Spleen (tissue), 11 donors: ENCODE measurements at regions not wholly inside any gene's neighbourhood (a gene's known extent, or its start where the extent isn't known, plus 50 kb on each side); places are given as distances from the start of the nearest gene placed in this dataset.

Source experiments
- DNase-seq: peaks from one replicate; pipeline ENCODE4 v3.0.0-alpha.2; 2020
- H3K27ac ChIP-seq, 8 donors: fragments of 200-600 bp; sonication (generic) in 7 of 8; 1 replicate in 4 of 8; 2 replicates in 4 of 8; pipeline versions ENCODE4 v1.5.0 to v1.8.0; 2016 to 2021; ENCODE audit warnings: inconsistent platforms in 4 of 8, mild to moderate bottlenecking in 4 of 8, moderate library complexity in 1 of 8
- H3K27me3 ChIP-seq, 7 donors: fragments of 200-600 bp; sonication (generic) in 6 of 7; replicated peaks in 1 of 7; 1 replicate in 4 of 7; 2 replicates in 3 of 7; pipeline versions ENCODE4 v1.5.0 to v1.8.0; 2016 to 2021; ENCODE audit warnings: inconsistent platforms in 3 of 7, mild to moderate bottlenecking in 1 of 7
- H3K36me3 ChIP-seq, 6 donors: fragments of 200-600 bp; sonication (generic) in 5 of 6; 1 replicate in 4 of 6; 2 replicates in 2 of 6; pipeline versions ENCODE4 v1.5.0 to v1.8.0; 2016 to 2021; ENCODE audit warnings: inconsistent platforms in 2 of 6
- H3K4me1 ChIP-seq, 6 donors: fragments of 200-600 bp; sonication (generic) in 5 of 6; 1 replicate in 3 of 6; 2 replicates in 3 of 6; pipeline versions ENCODE4 v1.5.0 to v1.8.0; 2016 to 2021; ENCODE audit warnings: inconsistent platforms in 3 of 6
- H3K4me3 ChIP-seq, 8 donors: fragments of 200-600 bp; sonication (generic) in 7 of 8; 1 replicate in 4 of 8; 2 replicates in 4 of 8; pipeline versions ENCODE4 v1.5.0 to v1.8.0; 2016 to 2021; ENCODE audit warnings: inconsistent platforms in 4 of 8, mild to moderate bottlenecking in 4 of 8, moderate library complexity in 2 of 8
- H3K9me3 ChIP-seq, 8 donors: fragments of 200-600 bp; sonication (generic) in 7 of 8; 1 replicate in 4 of 8; 2 replicates in 4 of 8; pipeline versions ENCODE4 v1.5.0 to v1.8.0; 2016 to 2021; ENCODE audit warnings: inconsistent platforms in 4 of 8
- POLR2A ChIP-seq, 3 donors: fragments of 450-650 bp; IDR thresholded peaks; one replicate each; pipeline ENCODE4 v1.5.1; 2017; ENCODE audit warnings: antibody characterized with exemption in 3 of 3, mild to moderate bottlenecking in 1 of 3
- POLR2AphosphoS5 ChIP-seq, 3 donors: sonication (generic); formaldehyde crosslinking; IDR thresholded peaks; one replicate each; pipeline ENCODE4 v1.5.1; 2017; ENCODE audit warnings: antibody characterized with exemption in 3 of 3
- WGBS, 5 donors: extraction: QIAGEN DNeasy Blood & Tissue Kit in 3 of 5; methylation state at CpG; one replicate each; pipeline versions ENCODE4 v1.1.5 to v1.1.7; 2013 to 2018; 5-methylcytosine and 5-hydroxymethylcytosine counted together
- intact Hi-C: fragments of 100-400 bp; cut with DNase I; formaldehyde crosslinking; loops from one replicate; pipeline ENCODE4 v1.15.0; 2023; ENCODE audit warnings: low total_unique reads
- TF ChIP-seq, protein P1 (sequence below), 11 experiments: fragments of 200-600 bp in 7 of 11; fragments of 450-650 bp in 4 of 11; sonication (generic) in 4 of 11; IDR thresholded peaks in 8 of 11; conservative IDR thresholded peaks in 3 of 11; 1 replicate in 7 of 11; 2 replicates in 4 of 11; pipeline versions ENCODE4 v1.4.0 to v1.8.0; 2016 to 2021; ENCODE audit warnings: antibody characterized with exemption in 11 of 11, inconsistent platforms in 4 of 11, mild to moderate bottlenecking in 1 of 11
- donor health status: healthy with polysubstance abuse.
- donor health status: DM: no; HTN: no; CAD: no; lungs with moderate emphysema.
- donor health status: DM: no; HTN: no; CAD: no.
- donor health status: Bipolar disorder and iron deficiency.
- donor health status: healthy.
- donor health status: DM: no; HTN: no; CAD: no.
- donor health status: DM: yes; HTN: yes; CAD: no.

DNA sequence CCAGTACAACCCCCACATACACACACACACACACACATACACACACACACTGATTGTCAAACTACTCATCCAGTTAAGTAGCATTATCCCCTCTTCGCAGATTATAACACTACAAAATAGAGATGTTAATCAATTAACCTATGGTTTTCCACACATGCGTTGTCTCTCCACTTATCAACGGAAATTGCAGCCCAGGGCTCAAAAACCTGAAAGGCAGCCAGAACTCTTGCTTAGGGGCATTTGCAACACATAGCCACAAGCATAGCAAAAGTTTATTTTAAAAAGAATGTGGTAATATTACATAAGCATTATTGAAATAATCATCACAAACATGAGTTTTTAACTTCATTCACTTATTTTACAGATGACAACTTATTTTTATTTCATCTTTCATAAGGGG is 265.8 kb downstream of the SLC16A7 start:
- no peak for TF ChIP-seq POLR2AphosphoS5 (IDR thresholded peaks at IDR 0.05)
- no peak for TF ChIP-seq POLR2A (IDR thresholded peaks at IDR 0.05)
- TF ChIP-seq, protein P1, sequence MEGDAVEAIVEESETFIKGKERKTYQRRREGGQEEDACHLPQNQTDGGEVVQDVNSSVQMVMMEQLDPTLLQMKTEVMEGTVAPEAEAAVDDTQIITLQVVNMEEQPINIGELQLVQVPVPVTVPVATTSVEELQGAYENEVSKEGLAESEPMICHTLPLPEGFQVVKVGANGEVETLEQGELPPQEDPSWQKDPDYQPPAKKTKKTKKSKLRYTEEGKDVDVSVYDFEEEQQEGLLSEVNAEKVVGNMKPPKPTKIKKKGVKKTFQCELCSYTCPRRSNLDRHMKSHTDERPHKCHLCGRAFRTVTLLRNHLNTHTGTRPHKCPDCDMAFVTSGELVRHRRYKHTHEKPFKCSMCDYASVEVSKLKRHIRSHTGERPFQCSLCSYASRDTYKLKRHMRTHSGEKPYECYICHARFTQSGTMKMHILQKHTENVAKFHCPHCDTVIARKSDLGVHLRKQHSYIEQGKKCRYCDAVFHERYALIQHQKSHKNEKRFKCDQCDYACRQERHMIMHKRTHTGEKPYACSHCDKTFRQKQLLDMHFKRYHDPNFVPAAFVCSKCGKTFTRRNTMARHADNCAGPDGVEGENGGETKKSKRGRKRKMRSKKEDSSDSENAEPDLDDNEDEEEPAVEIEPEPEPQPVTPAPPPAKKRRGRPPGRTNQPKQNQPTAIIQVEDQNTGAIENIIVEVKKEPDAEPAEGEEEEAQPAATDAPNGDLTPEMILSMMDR (IDR thresholded peaks at IDR 0.05 in 8 of 11, conservative IDR thresholded peaks at IDR 0.05 in 3 of 11), result no peak
- no peaks in the 10 kb centered on the region for H3K27me3 ChIP-seq
- intact Hi-C loops, result no loop called here
- H3K4me3 ChIP-seq, result no peak overlapping the region
- no peaks in the 10 kb centered on the region for H3K4me1 ChIP-seq
- H3K36me3 ChIP-seq, result no peaks in the 10 kb centered on the region
- peaks cover 0 to 19% (median 8%) of the 10 kb centered on the region in 8 donors for H3K9me3 ChIP-seq
- DNase-seq, result no peak
- H3K27ac ChIP-seq, result no peak overlapping the region
- WGBS, 5 donors, result 83 to 94% (median 88%) methylated on average over 3 of the region's 3 CpGs

GRCh38 chr12:59867055-59867454 is 271.2 kb downstream of the SLC16A7 start:
- no peak overlapping the region for H3K4me3 ChIP-seq
- intact Hi-C loops, result no loop called here
- WGBS, 5 donors, result 91 to 97% (median 93%) methylated on average over 1 of the region's 1 CpG
- no peaks in the 10 kb centered on the region for H3K36me3 ChIP-seq
- H3K4me1 ChIP-seq, result no peaks in the 10 kb centered on the region
- H3K9me3 ChIP-seq, result peaks cover 0 to 6% (median 0%) of the 10 kb centered on the region in 8 donors
- no peaks in the 10 kb centered on the region for H3K27me3 ChIP-seq
- TF ChIP-seq POLR2A (IDR thresholded peaks at IDR 0.05) (no peak), POLR2AphosphoS5 (IDR thresholded peaks at IDR 0.05) (no peak)
- TF ChIP-seq, protein P1 (IDR thresholded peaks at IDR 0.05 in 8 of 11, conservative IDR thresholded peaks at IDR 0.05 in 3 of 11), result no peak
- H3K27ac ChIP-seq, result no peak overlapping the region
- no peak for DNase-seq

GRCh38 chr12:59867689-59868088 is 271.9 kb downstream of the SLC16A7 start:
- no peaks in the 10 kb centered on the region for H3K36me3 ChIP-seq
- H3K4me1 ChIP-seq, result no peaks in the 10 kb centered on the region
- no peak for DNase-seq
- intact Hi-C loops, result no loop called here
- H3K4me3 ChIP-seq, result no peak overlapping the region
- TF ChIP-seq POLR2AphosphoS5 (IDR thresholded peaks at IDR 0.05) (no peak), POLR2A (IDR thresholded peaks at IDR 0.05) (no peak)
- TF ChIP-seq, protein P1 (IDR thresholded peaks at IDR 0.05 in 8 of 11, conservative IDR thresholded peaks at IDR 0.05 in 3 of 11), result no peak
- H3K9me3 ChIP-seq, result peaks cover 0 to 10% (median 2%) of the 10 kb centered on the region in 8 donors
- 65 to 87% (median 80%) methylated on average over 2 of the region's 2 CpGs for WGBS, 5 donors
- H3K27me3 ChIP-seq, result no peaks in the 10 kb centered on the region
- H3K27ac ChIP-seq, result no peak overlapping the region

DNA sequence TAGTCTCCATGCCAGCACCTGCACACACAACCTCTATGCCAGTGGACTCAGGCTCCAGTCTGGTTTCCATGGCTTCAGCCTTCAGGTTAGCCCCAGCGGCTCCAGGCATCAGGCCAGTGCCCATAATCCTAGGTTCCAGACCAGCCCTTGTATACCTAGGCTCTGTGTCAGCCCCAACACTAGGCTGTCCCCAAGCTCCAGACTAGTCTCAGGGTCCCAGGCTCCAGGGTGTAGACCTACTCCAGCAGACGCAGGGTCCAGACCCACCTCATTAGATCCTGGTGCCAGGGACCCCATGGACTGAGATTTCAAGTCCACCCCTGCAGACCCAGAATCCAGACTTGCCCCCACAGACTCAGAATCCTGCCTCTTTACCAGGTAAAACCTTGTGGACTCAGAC is 275.9 kb downstream of the SLC16A7 start:
- intact Hi-C loops, result no loop called here
- H3K4me1 ChIP-seq, result no peaks in the 10 kb centered on the region
- DNase-seq, result no peak
- 82 to 96% (median 84%) methylated on average over 1 to 2 of the region's 2 CpGs for WGBS, 5 donors
- TF ChIP-seq, protein P1 (IDR thresholded peaks at IDR 0.05 in 8 of 11, conservative IDR thresholded peaks at IDR 0.05 in 3 of 11), result no peak
- TF ChIP-seq POLR2A (IDR thresholded peaks at IDR 0.05) (no peak), POLR2AphosphoS5 (IDR thresholded peaks at IDR 0.05) (no peak)
- H3K27ac ChIP-seq, result no peak overlapping the region
- H3K27me3 ChIP-seq, result no peaks in the 10 kb centered on the region
- H3K9me3 ChIP-seq, result peaks cover 0 to 25% (median 2%) of the 10 kb centered on the region in 8 donors
- H3K36me3 ChIP-seq, result no peaks in the 10 kb centered on the region
- H3K4me3 ChIP-seq, result no peak overlapping the region
